MCF 10A (cell line): ENCODE measurements at regions not wholly inside any gene's neighbourhood (a gene's known extent, or its start where the extent isn't known, plus 50 kb on each side); places are given as distances from the start of the nearest gene placed in this dataset.
A peak's percentile ranks its signal among the peaks of the same experiment; 100 is the strongest.

Source experiments
- BruUV-seq: library from RNA; stranded (reverse); fragments of 400-500 nt; replicated peaks from 2 replicates; lab custom pipeline; 2021; lab: Mats Ljungman, UMichigan
- CTCF ChIA-PET: fragments of 300-600 bp; sonication (Branson Sonifier 250); formaldehyde crosslinking; extraction: SDS; loops from one replicate; lab custom pipeline; 2021; ENCODE audit warnings: antibody characterized with exemption, inconsistent platforms; lab: Yijun Ruan, JAX
- POLR2A ChIA-PET: fragments of 300-600, 350-650 bp; sonication (Branson Sonifier 250); formaldehyde crosslinking; extraction: SDS; loops from one replicate; lab custom pipeline; 2020; ENCODE audit warnings: antibody characterized with exemption, inconsistent platforms; lab: Yijun Ruan, JAX
- DNase-seq: peaks from one replicate; pipeline ENCODE4 v3.0.0-alpha.2; 2018; ENCODE audit not compliant: unreplicated experiment
- H3K27ac Mint-ChIP-seq: one replicate; pipeline ENCODE4 v1.8.0; 2022; ENCODE audit warnings: mild to moderate bottlenecking, low read depth, mixed read lengths; ENCODE audit not compliant: unreplicated experiment
- H3K27me3 Mint-ChIP-seq: one replicate; pipeline ENCODE4 v1.8.0; 2022; ENCODE audit warnings: mixed read lengths; ENCODE audit not compliant: insufficient read depth, unreplicated experiment
- H3K36me3 Mint-ChIP-seq: one replicate; pipeline ENCODE4 v1.8.0; 2022; ENCODE audit warnings: mild to moderate bottlenecking, moderate library complexity, mixed read lengths; ENCODE audit not compliant: insufficient read depth, unreplicated experiment
- H3K4me1 Mint-ChIP-seq: one replicate; pipeline ENCODE4 v1.8.0; 2022; ENCODE audit warnings: mixed read lengths; ENCODE audit not compliant: insufficient read depth, unreplicated experiment
- H3K4me3 Mint-ChIP-seq: one replicate; pipeline ENCODE4 v1.8.0; 2022; ENCODE audit warnings: mild to moderate bottlenecking, moderate library complexity, mixed read lengths; ENCODE audit not compliant: unreplicated experiment
- H3K9me3 Mint-ChIP-seq: one replicate; pipeline ENCODE4 v1.8.0; 2022; ENCODE audit warnings: mixed read lengths; ENCODE audit not compliant: unreplicated experiment
- intact Hi-C: fragments of 100-400 bp; cut with micrococcal nuclease; formaldehyde crosslinking; loops from 2 replicates; pipeline ENCODE4 v1.14.1; 2022
- TF ChIP-seq, protein P1 (sequence below): fragments of 200-600 bp; IDR thresholded peaks from one replicate; pipeline ENCODE4 v1.8.0; 2022; ENCODE audit warnings: antibody characterized with exemption, mild to moderate bottlenecking; ENCODE audit not compliant: unreplicated experiment

DNA sequence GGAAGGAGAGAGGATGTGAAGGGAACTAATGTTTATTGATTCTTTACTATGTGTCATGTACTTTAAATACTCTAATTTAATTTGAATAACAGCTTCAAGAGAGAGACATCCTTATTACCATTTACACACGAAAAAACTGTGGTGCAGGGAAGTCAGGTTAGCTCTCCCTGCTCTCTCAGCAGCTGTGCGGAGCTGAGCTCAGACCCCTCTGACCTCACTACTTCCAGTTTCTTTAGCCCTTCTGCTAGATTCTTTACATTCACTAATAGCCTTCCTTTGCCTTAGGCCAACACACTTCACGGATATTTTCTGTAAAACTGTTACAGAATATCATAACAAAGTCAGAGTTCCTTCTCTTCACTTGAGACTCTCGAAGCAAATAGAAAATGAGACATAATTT, 131.3 kb upstream of the ARRDC3 start:
- Mint-ChIP-seq H3K27ac (no peak overlapping the region), H3K4me3 (no peak overlapping the region), H3K4me1 (no peaks in the 10 kb centered on the region), H3K36me3 (no peaks in the 10 kb centered on the region), H3K27me3 (peaks cover 24% of the 10 kb centered on the region), H3K9me3 (no peaks in the 10 kb centered on the region)
- ChIA-PET CTCF (interaction anchor here (1.2 to 1.8 kb wide), 2 partner anchors 14 to 16 kb away, joined by 3 to 8 read pairs; no protein-coding TSS in a partner anchor), POLR2A (no interaction called here)
- TF ChIP-seq, protein P1, sequence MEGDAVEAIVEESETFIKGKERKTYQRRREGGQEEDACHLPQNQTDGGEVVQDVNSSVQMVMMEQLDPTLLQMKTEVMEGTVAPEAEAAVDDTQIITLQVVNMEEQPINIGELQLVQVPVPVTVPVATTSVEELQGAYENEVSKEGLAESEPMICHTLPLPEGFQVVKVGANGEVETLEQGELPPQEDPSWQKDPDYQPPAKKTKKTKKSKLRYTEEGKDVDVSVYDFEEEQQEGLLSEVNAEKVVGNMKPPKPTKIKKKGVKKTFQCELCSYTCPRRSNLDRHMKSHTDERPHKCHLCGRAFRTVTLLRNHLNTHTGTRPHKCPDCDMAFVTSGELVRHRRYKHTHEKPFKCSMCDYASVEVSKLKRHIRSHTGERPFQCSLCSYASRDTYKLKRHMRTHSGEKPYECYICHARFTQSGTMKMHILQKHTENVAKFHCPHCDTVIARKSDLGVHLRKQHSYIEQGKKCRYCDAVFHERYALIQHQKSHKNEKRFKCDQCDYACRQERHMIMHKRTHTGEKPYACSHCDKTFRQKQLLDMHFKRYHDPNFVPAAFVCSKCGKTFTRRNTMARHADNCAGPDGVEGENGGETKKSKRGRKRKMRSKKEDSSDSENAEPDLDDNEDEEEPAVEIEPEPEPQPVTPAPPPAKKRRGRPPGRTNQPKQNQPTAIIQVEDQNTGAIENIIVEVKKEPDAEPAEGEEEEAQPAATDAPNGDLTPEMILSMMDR = no peak
- no TSS peak for BruUV-seq
- no peak for DNase-seq
- intact Hi-C loops = no loop called here

DNA sequence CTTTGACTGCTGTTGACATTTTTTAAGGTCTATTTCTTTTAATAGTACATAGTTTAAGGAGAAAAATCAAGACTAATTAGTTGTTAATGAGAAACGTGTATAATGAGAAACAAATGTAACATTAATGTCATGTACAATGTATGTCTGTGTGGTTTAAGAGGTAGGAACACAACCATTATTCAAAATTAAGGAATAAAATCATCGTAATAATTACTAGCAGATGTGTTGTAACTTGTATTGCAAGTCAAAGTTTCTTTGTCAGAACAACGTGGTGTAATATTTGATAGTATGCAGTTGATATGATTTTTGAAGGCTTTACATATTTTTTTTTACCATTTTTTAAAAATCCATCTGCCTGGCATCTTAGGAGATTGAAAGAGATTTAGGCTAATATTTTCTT, 120.2 kb upstream of the ARRDC3 start:
- no TSS peak for BruUV-seq
- POLR2A ChIA-PET = no interaction called here

DNA sequence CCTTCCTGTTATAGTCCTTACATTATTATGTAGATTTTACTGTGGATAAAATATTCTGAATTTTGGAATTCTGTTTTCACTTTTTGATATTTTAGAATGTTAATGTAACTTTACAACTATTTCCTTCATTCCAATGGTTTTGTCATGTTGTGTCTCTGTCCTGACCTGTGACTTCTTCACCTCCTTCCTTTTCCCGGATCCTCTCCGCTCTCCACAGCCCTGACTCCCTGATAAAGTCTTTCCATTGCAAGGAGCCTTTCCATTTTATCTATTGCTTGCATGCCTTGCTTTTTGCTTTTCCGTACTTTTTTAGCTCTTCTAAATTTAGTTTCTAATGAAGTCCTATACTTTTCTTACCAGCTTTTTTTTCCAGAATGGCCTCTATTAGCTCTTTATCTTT, 117.6 kb upstream of the ARRDC3 start:
- Mint-ChIP-seq H3K36me3 (no peaks in the 10 kb centered on the region), H3K27ac (no peak overlapping the region), H3K4me3 (no peak overlapping the region), H3K4me1 (no peaks in the 10 kb centered on the region), H3K9me3 (no peaks in the 10 kb centered on the region), H3K27me3 (peaks cover 20% of the 10 kb centered on the region)
- BruUV-seq = no TSS peak
- DNase-seq = no peak
- intact Hi-C loops = loop anchor here (5.0 kb wide), 2 partner anchors 137 to 1337 kb away; no protein-coding TSS in a partner anchor
- ChIA-PET CTCF (interaction anchor here (0.6 to 3.5 kb wide), 10 partner anchors 10 to 1359 kb away, joined by 3 to 21 read pairs (median 3); no protein-coding TSS in a partner anchor), POLR2A (no interaction called here)
- TF ChIP-seq, protein P1 = no peak

More for the DNA sequence above, 120.2 kb upstream of the ARRDC3 start:
- CTCF ChIA-PET = no interaction called here
- Mint-ChIP-seq H3K4me3 (no peak overlapping the region), H3K9me3 (no peaks in the 10 kb centered on the region), H3K36me3 (no peaks in the 10 kb centered on the region), H3K4me1 (no peaks in the 10 kb centered on the region), H3K27ac (no peak overlapping the region), H3K27me3 (peaks cover 9% of the 10 kb centered on the region)
- intact Hi-C loops = loop anchor here (5.0 kb wide), 2 partner anchors 134 to 1334 kb away; no protein-coding TSS in a partner anchor
- no peak for DNase-seq
- TF ChIP-seq, protein P1 = no peak

DNA sequence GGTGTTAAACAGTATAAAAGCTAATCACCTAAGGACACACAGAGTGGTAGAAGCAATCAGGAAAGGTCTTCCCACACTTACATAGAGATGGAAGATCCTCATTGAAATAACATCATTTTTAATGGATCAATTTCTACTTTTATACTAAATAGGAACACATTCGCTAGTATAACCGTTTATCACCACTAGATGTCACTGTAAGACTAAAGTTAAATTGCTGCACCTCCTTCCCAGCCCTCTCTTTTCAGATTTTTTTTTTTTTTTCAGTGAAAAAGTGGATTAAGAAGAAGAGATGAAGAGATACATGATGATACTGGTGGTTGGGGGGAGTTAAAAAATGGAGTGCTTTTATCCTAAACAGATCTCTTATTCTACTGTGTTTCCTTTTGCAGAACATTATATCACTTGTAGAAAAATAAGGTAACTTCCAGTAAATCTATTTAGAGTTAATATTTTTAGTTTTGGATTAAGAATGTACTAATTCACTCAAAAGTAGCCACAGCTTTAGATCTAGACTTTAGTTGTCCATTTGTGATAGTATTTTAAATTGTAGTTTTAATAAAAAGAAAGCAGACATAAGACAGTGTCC, 116.9 kb upstream of the ARRDC3 start:
- TF ChIP-seq, protein P1 = peak; percentile 47
- BruUV-seq = no TSS peak
- CTCF ChIA-PET = interaction anchor here (0.6 to 3.5 kb wide), 19 partner anchors 9 to 1337 kb away, joined by 3 to 21 read pairs (median 3); no protein-coding TSS in a partner anchor
- peak; percentile 60 for DNase-seq
- no peak overlapping the region for H3K4me3 Mint-ChIP-seq
- H3K36me3 Mint-ChIP-seq = no peaks in the 10 kb centered on the region
- H3K27me3 Mint-ChIP-seq = peaks cover 20% of the 10 kb centered on the region
- POLR2A ChIA-PET = no interaction called here
- H3K4me1 Mint-ChIP-seq = no peaks in the 10 kb centered on the region
- intact Hi-C loops = loop anchor here (5.0 kb wide), 2 partner anchors 137 to 1337 kb away; no protein-coding TSS in a partner anchor
- H3K27ac Mint-ChIP-seq = no peak overlapping the region
- no peaks in the 10 kb centered on the region for H3K9me3 Mint-ChIP-seq
